Thymus (tissue), 11 donors: ENCODE measurements at regions not wholly inside any gene's neighbourhood (a gene's known extent, or its start where the extent isn't known, plus 50 kb on each side); places are given as distances from the start of the nearest gene placed in this dataset.

Experiments used
- DNase-seq, 9 donors: peaks; one replicate each; pipeline ENCODE4 v3.0.0-alpha.2; 2013; ENCODE audit warnings: low spot score in 9 of 9, low read depth in 6 of 9, missing footprints in 1 of 9
- H3K27ac ChIP-seq, 2 donors: one replicate each; pipeline ENCODE4 v1.5.1; 2013; ENCODE audit warnings: control low read depth in 1 of 2, low read depth in 1 of 2, low read length in 1 of 2, mild to moderate bottlenecking in 1 of 2, moderate library complexity in 1 of 2
- H3K27me3 ChIP-seq, 2 donors: one replicate each; pipeline ENCODE4 v1.5.1; 2013; ENCODE audit warnings: low read length in 1 of 2; ENCODE audit not compliant: control insufficient read depth in 2 of 2, insufficient read depth in 1 of 2
- H3K36me3 ChIP-seq, 2 donors: one replicate each; pipeline ENCODE4 v1.5.1; 2013; ENCODE audit warnings: low read length in 1 of 2, mild to moderate bottlenecking in 1 of 2, moderate library complexity in 1 of 2; ENCODE audit not compliant: control insufficient read depth in 2 of 2, insufficient read depth in 2 of 2
- H3K4me1 ChIP-seq, 2 donors: one replicate each; pipeline ENCODE4 v1.5.1; 2013; ENCODE audit warnings: low read length in 2 of 2; ENCODE audit not compliant: control insufficient read depth in 2 of 2, insufficient read depth in 2 of 2
- H3K4me3 ChIP-seq, 2 donors: one replicate each; pipeline ENCODE4 v1.5.1; 2013; ENCODE audit warnings: low read length in 2 of 2, control low read depth in 1 of 2, mild to moderate bottlenecking in 1 of 2
- H3K9me3 ChIP-seq, 2 donors: one replicate each; pipeline ENCODE4 v1.5.1; 2013; ENCODE audit warnings: low read length in 1 of 2, mild to moderate bottlenecking in 1 of 2; ENCODE audit not compliant: control insufficient read depth in 2 of 2, insufficient read depth in 1 of 2
- WGBS: extraction: QIAGEN DNeasy Blood & Tissue Kit; methylation state at CpG from one replicate; pipeline ENCODE4 v1.1.7; 2013; 5-methylcytosine and 5-hydroxymethylcytosine counted together
- donor health status: healthy.

GRCh38 chr18:47512726-47513435 lies 261.4 kb upstream of the SKOR2 start:
- WGBS = 91% methylated on average over 13 of the region's 13 CpGs
- no peaks in the 10 kb centered on the region for H3K27me3 ChIP-seq
- no peak for DNase-seq

GRCh38 chr18:47512056-47512455 lies 260.6 kb upstream of the SKOR2 start:
- H3K27ac ChIP-seq = no peak overlapping the region
- H3K27me3 ChIP-seq = no peaks in the 10 kb centered on the region
- H3K4me1 ChIP-seq = no peaks in the 10 kb centered on the region
- H3K36me3 ChIP-seq = no peaks in the 10 kb centered on the region
- WGBS = 93% methylated on average over 6 of the region's 6 CpGs
- no peak overlapping the region for H3K4me3 ChIP-seq
- no peaks in the 10 kb centered on the region for H3K9me3 ChIP-seq
- no peak for DNase-seq

More at GRCh38 chr18:47512726-47513435, 261.4 kb upstream of the SKOR2 start:
- H3K27ac ChIP-seq = no peak overlapping the region
- H3K4me1 ChIP-seq = no peaks in the 10 kb centered on the region
- H3K4me3 ChIP-seq = no peak overlapping the region
- no peaks in the 10 kb centered on the region for H3K9me3 ChIP-seq
- no peaks in the 10 kb centered on the region for H3K36me3 ChIP-seq

- Histone ChIP-seq H3K36me3 (no peaks in the 10 kb centered on the region), H3K27ac (no peak overlapping the region), H3K4me1 (no peaks in the 10 kb centered on the region), H3K9me3 (no peaks in the 10 kb centered on the region), H3K4me3 (no peak overlapping the region), H3K27me3 (no peaks in the 10 kb centered on the region)
- DNase-seq = no peak
- 94% methylated on average over 4 of the region's 4 CpGs for WGBS
Measured at GRCh38 chr18:47510831-47511230, 259.4 kb upstream of the SKOR2 start.

- no peak for DNase-seq
- no peak overlapping the region for H3K4me3 ChIP-seq
- no peaks in the 10 kb centered on the region for H3K4me1 ChIP-seq
- H3K27ac ChIP-seq = no peak overlapping the region
- H3K27me3 ChIP-seq = no peaks in the 10 kb centered on the region
- 98% methylated on average over 3 of the region's 3 CpGs for WGBS
- no peaks in the 10 kb centered on the region for H3K36me3 ChIP-seq
- H3K9me3 ChIP-seq = no peaks in the 10 kb centered on the region
Measured at GRCh38 chr18:47507651-47508050, 256.2 kb upstream of the SKOR2 start.

- no peaks in the 10 kb centered on the region for H3K9me3 ChIP-seq
- H3K4me3 ChIP-seq = no peak overlapping the region
- no peaks in the 10 kb centered on the region for H3K27me3 ChIP-seq
- WGBS = 55% methylated on average over 7 of the region's 7 CpGs
- no peak overlapping the region for H3K27ac ChIP-seq
- H3K4me1 ChIP-seq = no peaks in the 10 kb centered on the region
- DNase-seq = no peak
- no peaks in the 10 kb centered on the region for H3K36me3 ChIP-seq
Measured at GRCh38 chr18:47506897-47507296, 255.4 kb upstream of the SKOR2 start.

GRCh38 chr18:47501946-47502345 lies 250.5 kb upstream of the SKOR2 start:
- 83% methylated on average over 6 of the region's 6 CpGs for WGBS
- DNase-seq = no peak
- no peak overlapping the region for H3K4me3 ChIP-seq

GRCh38 chr18:47500930-47501329 lies 249.5 kb upstream of the SKOR2 start:
- no peak for DNase-seq
- no peak overlapping the region for H3K27ac ChIP-seq
- H3K4me1 ChIP-seq = no peaks in the 10 kb centered on the region
- no peaks in the 10 kb centered on the region for H3K36me3 ChIP-seq
- no peaks in the 10 kb centered on the region for H3K9me3 ChIP-seq
- H3K27me3 ChIP-seq = no peaks in the 10 kb centered on the region
- WGBS = 64% methylated on average over 2 of the region's 2 CpGs
- no peak overlapping the region for H3K4me3 ChIP-seq

More at GRCh38 chr18:47501946-47502345, 250.5 kb upstream of the SKOR2 start:
- Histone ChIP-seq H3K9me3 (no peaks in the 10 kb centered on the region), H3K27me3 (no peaks in the 10 kb centered on the region), H3K4me1 (no peaks in the 10 kb centered on the region), H3K36me3 (no peaks in the 10 kb centered on the region), H3K27ac (no peak overlapping the region)

GRCh38 chr18:47492691-47493090 lies 241.2 kb upstream of the SKOR2 start:
- Histone ChIP-seq H3K9me3 (no peaks in the 10 kb centered on the region), H3K27ac (no peak overlapping the region), H3K4me3 (no peak overlapping the region), H3K36me3 (no peaks in the 10 kb centered on the region), H3K27me3 (no peaks in the 10 kb centered on the region), H3K4me1 (no peaks in the 10 kb centered on the region)
- WGBS = 95% methylated on average over 3 of the region's 3 CpGs
- no peak for DNase-seq

- no peaks in the 10 kb centered on the region for H3K9me3 ChIP-seq
- H3K36me3 ChIP-seq = no peaks in the 10 kb centered on the region
- H3K27me3 ChIP-seq = no peaks in the 10 kb centered on the region
- H3K4me1 ChIP-seq = no peaks in the 10 kb centered on the region
- 29% methylated on average over 5 of the region's 5 CpGs for WGBS
- no peak for DNase-seq
- no peak overlapping the region for H3K4me3 ChIP-seq
- no peak overlapping the region for H3K27ac ChIP-seq
Measured at GRCh38 chr18:47490882-47491281, 239.4 kb upstream of the SKOR2 start.
